ENCODE measurements at regions not wholly inside any gene's neighbourhood (a gene's known extent, or its start where the extent isn't known, plus 50 kb on each side); places are given as distances from the start of the nearest gene placed in this dataset.

DNA sequence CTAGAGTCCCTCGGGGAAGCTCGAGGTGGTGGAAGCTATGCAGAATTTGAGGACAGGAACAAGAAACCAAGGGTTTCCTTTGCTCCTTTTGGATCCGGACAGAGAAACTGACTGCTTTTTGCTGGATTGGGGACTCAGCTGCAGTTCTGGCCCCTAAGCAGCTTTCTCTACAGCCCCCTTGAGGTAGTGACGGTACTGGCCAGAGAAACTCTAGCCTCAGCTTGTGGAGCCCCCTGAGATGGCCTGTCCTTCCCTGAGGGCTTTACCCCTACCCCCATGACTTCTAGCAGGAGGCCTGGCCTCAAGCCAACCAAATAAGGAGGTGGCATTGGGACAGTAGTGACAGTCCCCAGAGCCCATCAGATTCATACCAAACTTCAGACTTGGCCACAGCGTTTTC, 118.1 kb downstream of the IRX5 start:
- TF ChIP-seq POLR2AphosphoS5 (IDR thresholded peaks at IDR 0.05) (no peak), POLR2A (IDR thresholded peaks at IDR 0.05) (no peak)
- TF ChIP-seq, protein P1, sequence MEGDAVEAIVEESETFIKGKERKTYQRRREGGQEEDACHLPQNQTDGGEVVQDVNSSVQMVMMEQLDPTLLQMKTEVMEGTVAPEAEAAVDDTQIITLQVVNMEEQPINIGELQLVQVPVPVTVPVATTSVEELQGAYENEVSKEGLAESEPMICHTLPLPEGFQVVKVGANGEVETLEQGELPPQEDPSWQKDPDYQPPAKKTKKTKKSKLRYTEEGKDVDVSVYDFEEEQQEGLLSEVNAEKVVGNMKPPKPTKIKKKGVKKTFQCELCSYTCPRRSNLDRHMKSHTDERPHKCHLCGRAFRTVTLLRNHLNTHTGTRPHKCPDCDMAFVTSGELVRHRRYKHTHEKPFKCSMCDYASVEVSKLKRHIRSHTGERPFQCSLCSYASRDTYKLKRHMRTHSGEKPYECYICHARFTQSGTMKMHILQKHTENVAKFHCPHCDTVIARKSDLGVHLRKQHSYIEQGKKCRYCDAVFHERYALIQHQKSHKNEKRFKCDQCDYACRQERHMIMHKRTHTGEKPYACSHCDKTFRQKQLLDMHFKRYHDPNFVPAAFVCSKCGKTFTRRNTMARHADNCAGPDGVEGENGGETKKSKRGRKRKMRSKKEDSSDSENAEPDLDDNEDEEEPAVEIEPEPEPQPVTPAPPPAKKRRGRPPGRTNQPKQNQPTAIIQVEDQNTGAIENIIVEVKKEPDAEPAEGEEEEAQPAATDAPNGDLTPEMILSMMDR (IDR thresholded peaks at IDR 0.05) = no peak
